IMR-90 (cell line): ENCODE measurements at regions not wholly inside any gene's neighbourhood (a gene's known extent, or its start where the extent isn't known, plus 50 kb on each side); places are given as distances from the start of the nearest gene placed in this dataset.

Experiments used
- BHLHE40 ChIP-seq: fragments of 150-350 bp; IDR thresholded peaks from 2 replicates; pipeline ENCODE4 v1.6.1; 2016; ENCODE audit warnings: mild to moderate bottlenecking, low read depth, low read length
- CEBPB ChIP-seq: IDR thresholded peaks from 2 replicates; pipeline ENCODE4 v1.6.1; 2012; ENCODE audit warnings: low read depth, low read length, improper control_type of control experiment
- MAZ ChIP-seq: IDR thresholded peaks from 2 replicates; pipeline ENCODE4 v1.6.1; 2012; ENCODE audit warnings: low read depth, mild to moderate bottlenecking, low read length, improper control_type of control experiment, moderate library complexity, borderline replicate concordance
- POLR2A ChIP-seq: IDR thresholded peaks from 2 replicates; pipeline ENCODE4 v1.6.1; 2012; ENCODE audit warnings: mild to moderate bottlenecking, low read depth, low read length
- RFX5 ChIP-seq: IDR thresholded peaks from 2 replicates; pipeline ENCODE4 v1.8.0; 2012; ENCODE audit warnings: low read depth, mild to moderate bottlenecking, low read length, moderate library complexity
- TF ChIP-seq, protein P1 (sequence below): fragments of 150-350 bp; IDR thresholded peaks from 2 replicates; pipeline ENCODE4 v1.6.1; 2017; ENCODE audit warnings: mild to moderate bottlenecking, antibody characterized with exemption, low read length, low read depth
- TF ChIP-seq, protein P2 (sequence below): conservative IDR thresholded peaks from 2 replicates; pipeline ENCODE4 v1.5.1; 2012; ENCODE audit warnings: mild to moderate bottlenecking, low read depth, low read length, improper control_type of control experiment

DNA sequence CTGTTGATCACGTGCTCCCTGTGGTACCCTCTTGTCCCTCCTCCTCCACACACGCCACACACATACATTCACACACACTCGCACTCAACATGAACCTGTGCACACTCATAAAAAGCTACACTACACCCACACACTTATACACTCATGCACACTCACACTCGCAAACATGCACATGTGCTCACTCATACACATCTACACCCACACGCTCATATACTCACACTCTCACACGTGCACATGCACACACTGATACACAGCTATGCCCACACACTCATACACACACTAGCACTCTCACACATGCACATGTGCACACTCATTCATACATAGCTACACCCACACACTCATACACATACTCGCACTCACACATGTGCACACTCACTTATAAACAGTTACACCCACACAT lies 113.6 kb downstream of the LRATD1 start:
- TF ChIP-seq POLR2A (no peak), CEBPB (no peak), BHLHE40 (no peak), RFX5 (no peak), MAZ (no peak)
- TF ChIP-seq, protein P1, sequence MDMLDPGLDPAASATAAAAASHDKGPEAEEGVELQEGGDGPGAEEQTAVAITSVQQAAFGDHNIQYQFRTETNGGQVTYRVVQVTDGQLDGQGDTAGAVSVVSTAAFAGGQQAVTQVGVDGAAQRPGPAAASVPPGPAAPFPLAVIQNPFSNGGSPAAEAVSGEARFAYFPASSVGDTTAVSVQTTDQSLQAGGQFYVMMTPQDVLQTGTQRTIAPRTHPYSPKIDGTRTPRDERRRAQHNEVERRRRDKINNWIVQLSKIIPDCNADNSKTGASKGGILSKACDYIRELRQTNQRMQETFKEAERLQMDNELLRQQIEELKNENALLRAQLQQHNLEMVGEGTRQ: no peak
- TF ChIP-seq, protein P2, sequence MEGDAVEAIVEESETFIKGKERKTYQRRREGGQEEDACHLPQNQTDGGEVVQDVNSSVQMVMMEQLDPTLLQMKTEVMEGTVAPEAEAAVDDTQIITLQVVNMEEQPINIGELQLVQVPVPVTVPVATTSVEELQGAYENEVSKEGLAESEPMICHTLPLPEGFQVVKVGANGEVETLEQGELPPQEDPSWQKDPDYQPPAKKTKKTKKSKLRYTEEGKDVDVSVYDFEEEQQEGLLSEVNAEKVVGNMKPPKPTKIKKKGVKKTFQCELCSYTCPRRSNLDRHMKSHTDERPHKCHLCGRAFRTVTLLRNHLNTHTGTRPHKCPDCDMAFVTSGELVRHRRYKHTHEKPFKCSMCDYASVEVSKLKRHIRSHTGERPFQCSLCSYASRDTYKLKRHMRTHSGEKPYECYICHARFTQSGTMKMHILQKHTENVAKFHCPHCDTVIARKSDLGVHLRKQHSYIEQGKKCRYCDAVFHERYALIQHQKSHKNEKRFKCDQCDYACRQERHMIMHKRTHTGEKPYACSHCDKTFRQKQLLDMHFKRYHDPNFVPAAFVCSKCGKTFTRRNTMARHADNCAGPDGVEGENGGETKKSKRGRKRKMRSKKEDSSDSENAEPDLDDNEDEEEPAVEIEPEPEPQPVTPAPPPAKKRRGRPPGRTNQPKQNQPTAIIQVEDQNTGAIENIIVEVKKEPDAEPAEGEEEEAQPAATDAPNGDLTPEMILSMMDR: no peak
